ENCODE measurements at regions not wholly inside any gene's neighbourhood (a gene's known extent, or its start where the extent isn't known, plus 50 kb on each side); places are given as distances from the start of the nearest gene placed in this dataset.

DNA sequence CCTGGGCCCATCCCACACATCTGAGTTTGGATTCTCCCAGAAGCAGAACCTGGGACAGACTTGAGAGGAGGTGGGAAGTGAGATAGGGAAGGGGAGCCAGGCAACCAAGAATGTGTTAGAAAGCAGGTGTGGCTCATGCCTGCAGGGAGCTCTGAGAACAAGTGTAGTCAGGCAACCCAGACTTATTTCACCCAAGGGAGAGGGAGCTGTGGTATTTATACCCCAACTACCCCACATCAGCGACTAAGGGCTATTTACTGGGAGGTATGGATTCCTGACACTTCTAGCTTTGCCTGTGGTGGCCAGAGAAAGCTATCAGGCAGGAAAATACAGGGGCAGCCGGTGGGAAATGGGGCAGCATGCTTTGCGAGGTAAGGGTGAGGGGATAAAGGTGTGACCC lies 125.8 kb upstream of the MSX1 start:
- Histone ChIP-seq H3K4me3 (replicated peaks in 1 of 3; ENCODE audit: insufficient read depth in 1 of 3, low read depth in 1 of 3, low read length in 3 of 3) (no peak overlapping the region), H3K9me1 (replicated peaks; ENCODE audit: control insufficient read depth, extremely low read depth, insufficient read depth, low read length) (no peaks in the 10 kb centered on the region), H3K27me3 (ENCODE audit: control insufficient read depth in 2 of 2, insufficient read depth in 2 of 2, low read length in 2 of 2) (no peaks in the 10 kb centered on the region), H3K9me3 (replicated peaks; ENCODE audit: control insufficient read depth, insufficient read depth, low read length) (no peaks in the 10 kb centered on the region), H3K4me2 (ENCODE audit: insufficient read depth, low read length) (no peak overlapping the region), H3K79me2 (ENCODE audit: control insufficient read depth, insufficient read depth, low read length) (no peaks in the 10 kb centered on the region), H3K27ac (ENCODE audit: insufficient read depth, low read depth, low read length) (no peak overlapping the region), H4K20me1 (replicated peaks; ENCODE audit: control insufficient read depth, extremely low read depth, insufficient read depth, low read length) (no peaks in the 10 kb centered on the region), H3K36me3 (ENCODE audit: control insufficient read depth in 2 of 2, extremely low read depth in 1 of 2, insufficient read depth in 2 of 2, low read length in 2 of 2) (no peaks in the 10 kb centered on the region), H3K4me1 (ENCODE audit: control insufficient read depth, extremely low read depth, insufficient read depth, low read length) (no peaks in the 10 kb centered on the region), H3K9ac (replicated peaks; ENCODE audit: extremely low read depth, insufficient read depth, low read length) (no peak overlapping the region), H2AFZ (ENCODE audit: low read depth, low read length) (no peak overlapping the region)
- intact Hi-C loops (cut with micrococcal nuclease) (no loop called here), dilution Hi-C loops (cut with MboI; ENCODE audit: extremely low pct_ligation_motif_present, low sequenced_read_pairs) (no loop called here)
- no TSS peak for BruUV-seq (replicated peaks)
- CTCF ChIA-PET = no interaction called here
- FAIRE-seq (no peak), DNase-seq (ENCODE audit: low read depth, low spot score) (no peak)
- POLR2A ChIA-PET = no interaction called here
- TF ChIP-seq JUN (IDR thresholded peaks at IDR 0.05; ENCODE audit: borderline replicate concordance, insufficient read depth, insufficient read length, low read depth) (no peak), EZH2 (IDR thresholded peaks at IDR 0.05; ENCODE audit: borderline replicate concordance, low read depth, low read length, severe bottlenecking) (no peak)

DNA sequence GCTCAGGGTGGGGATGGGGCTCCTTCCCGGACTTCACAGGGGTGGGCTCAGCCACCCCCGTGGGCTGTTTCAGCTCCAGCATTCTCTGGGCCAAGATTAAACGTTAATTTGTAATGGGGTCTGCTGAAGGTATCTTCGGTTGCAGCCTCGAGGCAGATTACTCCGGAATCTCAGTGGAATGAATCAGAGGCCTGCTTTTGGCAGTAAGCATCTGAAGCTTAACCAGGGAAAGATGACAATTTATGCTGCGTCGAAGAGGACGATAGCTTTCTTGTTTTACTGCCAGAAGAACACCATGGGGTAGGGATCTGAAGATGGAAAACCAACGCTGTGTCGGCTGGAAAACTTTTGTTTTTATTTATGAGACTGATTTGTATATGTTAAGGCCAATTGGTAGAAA lies 129.2 kb upstream of the MSX1 start:
- Histone ChIP-seq H2AFZ (ENCODE audit: low read depth, low read length) (no peak overlapping the region), H3K36me3 (ENCODE audit: control insufficient read depth in 2 of 2, extremely low read depth in 1 of 2, insufficient read depth in 2 of 2, low read length in 2 of 2) (no peaks in the 10 kb centered on the region), H3K4me2 (ENCODE audit: insufficient read depth, low read length) (no peak overlapping the region), H3K9ac (replicated peaks; ENCODE audit: extremely low read depth, insufficient read depth, low read length) (no peak overlapping the region), H4K20me1 (replicated peaks; ENCODE audit: control insufficient read depth, extremely low read depth, insufficient read depth, low read length) (no peaks in the 10 kb centered on the region), H3K79me2 (ENCODE audit: control insufficient read depth, insufficient read depth, low read length) (no peaks in the 10 kb centered on the region), H3K9me1 (replicated peaks; ENCODE audit: control insufficient read depth, extremely low read depth, insufficient read depth, low read length) (no peaks in the 10 kb centered on the region), H3K9me3 (replicated peaks; ENCODE audit: control insufficient read depth, insufficient read depth, low read length) (no peaks in the 10 kb centered on the region), H3K27ac (ENCODE audit: insufficient read depth, low read depth, low read length) (no peak overlapping the region), H3K4me1 (ENCODE audit: control insufficient read depth, extremely low read depth, insufficient read depth, low read length) (no peaks in the 10 kb centered on the region), H3K27me3 (ENCODE audit: control insufficient read depth in 2 of 2, insufficient read depth in 2 of 2, low read length in 2 of 2) (no peaks in the 10 kb centered on the region), H3K4me3 (replicated peaks in 1 of 3; ENCODE audit: insufficient read depth in 1 of 3, low read depth in 1 of 3, low read length in 3 of 3) (no peak overlapping the region)
- FAIRE-seq (no peak), DNase-seq (ENCODE audit: low read depth, low spot score) (no peak)
- ChIA-PET CTCF (no interaction called here), POLR2A (no interaction called here)
- intact Hi-C loops (cut with micrococcal nuclease) (no loop called here), dilution Hi-C loops (cut with MboI; ENCODE audit: extremely low pct_ligation_motif_present, low sequenced_read_pairs) (no loop called here)
- TF ChIP-seq GATA2 (IDR thresholded peaks at IDR 0.05; ENCODE audit: insufficient read depth, insufficient read length, low read depth, low read length) = no peak
- TF ChIP-seq, protein P1, sequence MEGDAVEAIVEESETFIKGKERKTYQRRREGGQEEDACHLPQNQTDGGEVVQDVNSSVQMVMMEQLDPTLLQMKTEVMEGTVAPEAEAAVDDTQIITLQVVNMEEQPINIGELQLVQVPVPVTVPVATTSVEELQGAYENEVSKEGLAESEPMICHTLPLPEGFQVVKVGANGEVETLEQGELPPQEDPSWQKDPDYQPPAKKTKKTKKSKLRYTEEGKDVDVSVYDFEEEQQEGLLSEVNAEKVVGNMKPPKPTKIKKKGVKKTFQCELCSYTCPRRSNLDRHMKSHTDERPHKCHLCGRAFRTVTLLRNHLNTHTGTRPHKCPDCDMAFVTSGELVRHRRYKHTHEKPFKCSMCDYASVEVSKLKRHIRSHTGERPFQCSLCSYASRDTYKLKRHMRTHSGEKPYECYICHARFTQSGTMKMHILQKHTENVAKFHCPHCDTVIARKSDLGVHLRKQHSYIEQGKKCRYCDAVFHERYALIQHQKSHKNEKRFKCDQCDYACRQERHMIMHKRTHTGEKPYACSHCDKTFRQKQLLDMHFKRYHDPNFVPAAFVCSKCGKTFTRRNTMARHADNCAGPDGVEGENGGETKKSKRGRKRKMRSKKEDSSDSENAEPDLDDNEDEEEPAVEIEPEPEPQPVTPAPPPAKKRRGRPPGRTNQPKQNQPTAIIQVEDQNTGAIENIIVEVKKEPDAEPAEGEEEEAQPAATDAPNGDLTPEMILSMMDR (IDR thresholded peaks at IDR 0.05; ENCODE audit: extremely low read depth in 1 of 2, insufficient read depth in 1 of 2, low read depth in 1 of 2, low read length in 2 of 2) = no peak
- TF ChIP-seq POLR2A (IDR thresholded peaks at IDR 0.05; ENCODE audit: low read depth, low read length) = no peak
- no peak for TF ChIP-seq FOS (IDR thresholded peaks at IDR 0.05; ENCODE audit: borderline replicate concordance, insufficient read depth, low read length)
- no peak for TF ChIP-seq POLR2AphosphoS5 (IDR thresholded peaks at IDR 0.05; ENCODE audit: insufficient read depth, low read depth, low read length)
- TF ChIP-seq JUN (IDR thresholded peaks at IDR 0.05; ENCODE audit: borderline replicate concordance, insufficient read depth, insufficient read length, low read depth) = no peak
- TF ChIP-seq EZH2 (IDR thresholded peaks at IDR 0.05; ENCODE audit: borderline replicate concordance, low read depth, low read length, severe bottlenecking) = no peak
- TF ChIP-seq, protein P2, sequence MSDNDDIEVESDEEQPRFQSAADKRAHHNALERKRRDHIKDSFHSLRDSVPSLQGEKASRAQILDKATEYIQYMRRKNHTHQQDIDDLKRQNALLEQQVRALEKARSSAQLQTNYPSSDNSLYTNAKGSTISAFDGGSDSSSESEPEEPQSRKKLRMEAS (IDR thresholded peaks at IDR 0.05; ENCODE audit: insufficient read depth, insufficient read length) = no peak
- TF ChIP-seq MYC (IDR thresholded peaks at IDR 0.05; ENCODE audit: low read depth, low read length) = no peak
- BruUV-seq (replicated peaks) = no TSS peak

All from endothelial cell of umbilical vein (primary cell).